SK-N-SH (cell line): ENCODE measurements at regions not wholly inside any gene's neighbourhood (a gene's known extent, or its start where the extent isn't known, plus 50 kb on each side); places are given as distances from the start of the nearest gene placed in this dataset.

Experiments
- CTCF ChIA-PET: fragments of 300-600, 350-600 bp; formaldehyde crosslinking; extraction: SDS; loops from one replicate; lab custom pipeline; 2021; lab: Yijun Ruan, JAX
- POLR2A ChIA-PET: fragments of 350-600 bp; sonication (Branson Sonifier 250); formaldehyde crosslinking; extraction: SDS; loops from one replicate; lab custom pipeline; 2020; ENCODE audit warnings: antibody characterized with exemption, inconsistent platforms; lab: Yijun Ruan, JAX
- DNase-seq: peaks from one replicate; pipeline ENCODE4 v3.0.0; 2012
- H2AFZ ChIP-seq: fragments of 200-600 bp; sonication (generic); 2 replicates; pipeline ENCODE4 v1.8.1; 2016; ENCODE audit warnings: antibody characterized with exemption, mild to moderate bottlenecking, low read depth
- H3F3A ChIP-seq: fragments of 200-600 bp; sonication (generic); replicated peaks from 2 replicates; pipeline ENCODE3; 2016; ENCODE audit warnings: antibody characterized with exemption, mild to moderate bottlenecking; ENCODE audit not compliant: insufficient read depth
- H3K27ac ChIP-seq, 2 experiments: fragments of 200-500 bp in 1 of 2; fragments of 200-600 bp in 1 of 2; sonication (Bioruptor generic) in 1 of 2; sonication (generic), shearing (Covaris generic) in 1 of 2; 2 replicates each; pipeline versions ENCODE4 v1.5.1 to v1.6.1; 2014 to 2016; ENCODE audit warnings: low read depth in 2 of 2, inconsistent platforms in 1 of 2, low read length in 1 of 2, mild to moderate bottlenecking in 1 of 2, mixed read lengths in 1 of 2
- H3K27me3 ChIP-seq: fragments of 200-600 bp; sonication (generic), shearing (Covaris generic); 2 replicates; pipeline ENCODE4 v1.6.1; 2016; ENCODE audit warnings: mixed run types; ENCODE audit not compliant: insufficient read depth
- H3K36me3 ChIP-seq, 2 experiments: fragments of 200-500 bp in 1 of 2; fragments of 200-600 bp in 1 of 2; sonication (Bioruptor generic) in 1 of 2; sonication (generic) in 1 of 2; replicated peaks in 1 of 2; 2 replicates each; pipeline versions ENCODE3 to v1.5.1; 2014 to 2016; ENCODE audit warnings: low read length in 1 of 2, mild to moderate bottlenecking in 1 of 2; ENCODE audit not compliant: insufficient read depth in 2 of 2, control insufficient read depth in 1 of 2
- H3K4me1 ChIP-seq, 2 experiments: fragments of 200-500 bp in 1 of 2; fragments of 200-600 bp in 1 of 2; sonication (Bioruptor generic) in 1 of 2; sonication (generic), shearing (Covaris generic) in 1 of 2; 2 replicates each; pipeline versions ENCODE4 v1.5.1 to v1.6.1; 2014 to 2016; ENCODE audit warnings: low read depth in 1 of 2, low read length in 1 of 2, mixed run types in 1 of 2; ENCODE audit not compliant: insufficient read depth in 2 of 2, control insufficient read depth in 1 of 2
- H3K4me2 ChIP-seq: fragments of 200-600 bp; sonication (generic), shearing (Covaris generic); 2 replicates; pipeline ENCODE4 v1.6.1; 2017; ENCODE audit warnings: mixed run types
- H3K4me3 ChIP-seq, 2 experiments: fragments of 200-500 bp in 1 of 2; fragments of 200-600 bp in 1 of 2; sonication (Bioruptor generic) in 1 of 2; sonication (generic), shearing (Covaris generic) in 1 of 2; 2 replicates each; pipeline versions ENCODE4 v1.5.1 to v1.8.1; 2014 to 2016; ENCODE audit warnings: low read depth in 2 of 2, inconsistent platforms in 1 of 2, low read length in 1 of 2, mild to moderate bottlenecking in 1 of 2, mixed read lengths in 1 of 2, moderate library complexity in 1 of 2
- H3K79me2 ChIP-seq: fragments of 200-600 bp; sonication (generic); 2 replicates; pipeline ENCODE4 v1.8.1; 2017; ENCODE audit warnings: mild to moderate bottlenecking; ENCODE audit not compliant: insufficient read depth
- H3K9ac ChIP-seq: fragments of 200-600 bp; sonication (generic); 2 replicates; pipeline ENCODE4 v1.6.1; 2017; ENCODE audit warnings: mixed run types
- H3K9me2 ChIP-seq: fragments of 200-600 bp; sonication (generic); 2 replicates; pipeline ENCODE4 v1.6.1; 2017; ENCODE audit warnings: mixed run types
- H3K9me3 ChIP-seq: fragments of 200-600 bp; sonication (generic); 2 replicates; pipeline ENCODE4 v1.6.1; 2017; ENCODE audit warnings: mixed run types, mild to moderate bottlenecking, moderate library complexity
- H4K20me1 ChIP-seq: fragments of 200-600 bp; sonication (generic); 2 replicates; pipeline ENCODE4 v1.6.1; 2017; ENCODE audit warnings: mild to moderate bottlenecking, mixed run types; ENCODE audit not compliant: insufficient read depth
- EP300 ChIP-seq, 2 experiments: IDR thresholded peaks; 2 replicates each; pipeline versions ENCODE4 v1.4.0 to v1.6.1; 2012; ENCODE audit warnings: borderline replicate concordance in 1 of 2, low read depth in 1 of 2, low read length in 1 of 2
- FOXM1 ChIP-seq: IDR thresholded peaks from 2 replicates; pipeline ENCODE4 v1.4.0; 2012; ENCODE audit warnings: low read depth, mild to moderate bottlenecking
- IRF3 ChIP-seq: fragments of 150-350 bp; IDR thresholded peaks from 2 replicates; pipeline ENCODE4 v1.6.1; 2016; ENCODE audit warnings: mild to moderate bottlenecking, low read depth, low read length
- JUND ChIP-seq: IDR thresholded peaks from 2 replicates; pipeline ENCODE4 v1.4.0; 2012
- MEF2A ChIP-seq: IDR thresholded peaks from 2 replicates; pipeline ENCODE4 v1.4.0; 2012; ENCODE audit warnings: low read depth, borderline replicate concordance
- MXI1 ChIP-seq: IDR thresholded peaks from 2 replicates; pipeline ENCODE4 v1.6.1; 2012; ENCODE audit warnings: mild to moderate bottlenecking, low read depth, low read length, improper control_type of control experiment
- NRF1 ChIP-seq: IDR thresholded peaks from 2 replicates; pipeline ENCODE4 v1.6.1; 2012; ENCODE audit warnings: low read depth, mild to moderate bottlenecking, low read length
- POLR2AphosphoS5 ChIP-seq: IDR thresholded peaks from 2 replicates; pipeline ENCODE4 v1.6.1; 2012; ENCODE audit warnings: low read depth, low read length
- RAD21 ChIP-seq: IDR thresholded peaks from 2 replicates; pipeline ENCODE4 v1.6.1; 2012; ENCODE audit warnings: mild to moderate bottlenecking, low read length
- RCOR1 ChIP-seq: fragments of 150-350 bp; IDR thresholded peaks from 2 replicates; pipeline ENCODE4 v1.6.1; 2017; ENCODE audit warnings: antibody characterized with exemption, low read length
- REST ChIP-seq: IDR thresholded peaks from 2 replicates; pipeline ENCODE4 v1.6.1; 2012; ENCODE audit warnings: mild to moderate bottlenecking, low read depth, low read length, moderate library complexity
- RXRA ChIP-seq: IDR thresholded peaks from 2 replicates; pipeline ENCODE4 v1.4.0; 2012; ENCODE audit warnings: low read depth, mild to moderate bottlenecking, borderline replicate concordance
- SMC3 ChIP-seq: IDR thresholded peaks from 2 replicates; pipeline ENCODE4 v1.6.1; 2012; ENCODE audit warnings: low read depth, low read length, improper control_type of control experiment
- TAF1 ChIP-seq: IDR thresholded peaks from 2 replicates; pipeline ENCODE4 v1.6.1; 2012; ENCODE audit warnings: low read depth, mild to moderate bottlenecking, low read length, moderate library complexity, borderline replicate concordance
- TCF12 ChIP-seq: IDR thresholded peaks from 2 replicates; pipeline ENCODE4 v1.4.0; 2012
- TEAD4 ChIP-seq: IDR thresholded peaks from 2 replicates; pipeline ENCODE4 v1.4.0; 2012; ENCODE audit warnings: mild to moderate bottlenecking, borderline replicate concordance; ENCODE audit not compliant: insufficient read depth
- USF1 ChIP-seq: IDR thresholded peaks from 2 replicates; pipeline ENCODE4 v1.4.0; 2012; ENCODE audit warnings: low read depth, borderline replicate concordance
- YY1 ChIP-seq: IDR thresholded peaks from 2 replicates; pipeline ENCODE4 v1.4.0; 2012; ENCODE audit warnings: low read depth, mild to moderate bottlenecking
- WGBS: methylation state at CpG from one replicate; pipeline ENCODE4 v1.1.6; 2017; ENCODE audit warnings: low lambda C conversion rate; 5-methylcytosine and 5-hydroxymethylcytosine counted together
- TF ChIP-seq, protein P1 (sequence below): fragments of 150-350 bp; IDR thresholded peaks from 2 replicates; pipeline ENCODE4 v1.6.1; 2017; ENCODE audit warnings: antibody characterized with exemption, low read length, low read depth, borderline replicate concordance
- TF ChIP-seq, protein P2 (sequence below): IDR thresholded peaks from 2 replicates; pipeline ENCODE4; 2012

- TF ChIP-seq REST (no peak), RXRA (no peak), RAD21 (no peak), MXI1 (no peak), POLR2AphosphoS5 (no peak), NRF1 (no peak), JUND (no peak), TCF12 (no peak)
- TF ChIP-seq, protein P1, sequence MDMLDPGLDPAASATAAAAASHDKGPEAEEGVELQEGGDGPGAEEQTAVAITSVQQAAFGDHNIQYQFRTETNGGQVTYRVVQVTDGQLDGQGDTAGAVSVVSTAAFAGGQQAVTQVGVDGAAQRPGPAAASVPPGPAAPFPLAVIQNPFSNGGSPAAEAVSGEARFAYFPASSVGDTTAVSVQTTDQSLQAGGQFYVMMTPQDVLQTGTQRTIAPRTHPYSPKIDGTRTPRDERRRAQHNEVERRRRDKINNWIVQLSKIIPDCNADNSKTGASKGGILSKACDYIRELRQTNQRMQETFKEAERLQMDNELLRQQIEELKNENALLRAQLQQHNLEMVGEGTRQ, result no peak
- TF ChIP-seq, protein P2, sequence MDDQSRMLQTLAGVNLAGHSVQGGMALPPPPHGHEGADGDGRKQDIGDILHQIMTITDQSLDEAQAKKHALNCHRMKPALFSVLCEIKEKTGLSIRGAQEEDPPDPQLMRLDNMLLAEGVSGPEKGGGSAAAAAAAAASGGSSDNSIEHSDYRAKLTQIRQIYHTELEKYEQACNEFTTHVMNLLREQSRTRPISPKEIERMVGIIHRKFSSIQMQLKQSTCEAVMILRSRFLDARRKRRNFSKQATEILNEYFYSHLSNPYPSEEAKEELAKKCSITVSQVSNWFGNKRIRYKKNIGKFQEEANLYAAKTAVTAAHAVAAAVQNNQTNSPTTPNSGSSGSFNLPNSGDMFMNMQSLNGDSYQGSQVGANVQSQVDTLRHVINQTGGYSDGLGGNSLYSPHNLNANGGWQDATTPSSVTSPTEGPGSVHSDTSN, result no peak
- ChIA-PET CTCF (no interaction called here), POLR2A (no interaction called here)
Observed at GRCh38 chr7:68556537-68556936, 1041.7 kb upstream of the AUTS2 start.

DNA sequence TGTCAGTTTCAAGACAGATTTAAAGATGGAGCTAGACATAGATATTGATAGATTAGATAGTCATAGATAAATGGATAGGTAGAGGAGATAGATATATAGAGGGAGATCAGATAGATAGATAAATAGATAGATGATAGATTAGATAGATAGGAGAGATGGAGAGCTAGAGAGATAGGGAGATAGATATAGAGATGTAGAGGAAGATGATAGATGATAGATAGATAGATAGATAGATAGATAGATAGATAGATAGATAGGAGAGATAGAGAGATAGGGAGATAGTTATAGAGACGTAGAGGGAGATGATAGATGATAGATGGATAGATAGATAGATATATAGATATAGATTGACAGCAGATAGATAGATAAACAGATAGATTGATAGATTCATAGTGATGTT lies 1038.8 kb upstream of the AUTS2 start:
- no peaks in the 10 kb centered on the region for H3K36me3 ChIP-seq
- H3F3A ChIP-seq, result no peaks in the 10 kb centered on the region
- H3K4me3 ChIP-seq, result no peak overlapping the region
- CTCF ChIA-PET, result interaction anchor here (0.8 kb wide), 1 partner anchor 240 kb away, joined by 3 read pairs; no protein-coding TSS in a partner anchor
- no peak overlapping the region for H3K27ac ChIP-seq
- H3K9me2 ChIP-seq, result no peaks in the 10 kb centered on the region
- H3K9me3 ChIP-seq, result no peaks in the 10 kb centered on the region
- no peak overlapping the region for H3K4me2 ChIP-seq
- POLR2A ChIA-PET, result no interaction called here
- no peak overlapping the region for H3K9ac ChIP-seq
- no peak overlapping the region for H2AFZ ChIP-seq
- no peaks in the 10 kb centered on the region; a peak in 1 of 4 replicates for H3K4me1 ChIP-seq
- no peak for DNase-seq
- no peaks in the 10 kb centered on the region for H4K20me1 ChIP-seq
- 65% methylated on average over 1 of the region's 1 CpG for WGBS
- no peaks in the 10 kb centered on the region for H3K79me2 ChIP-seq
- H3K27me3 ChIP-seq, result no peaks in the 10 kb centered on the region
- no peak for TF ChIP-seq EP300 (IDR thresholded peaks at IDR 0.05; ENCODE audit: borderline replicate concordance in 1 of 2, low read depth in 1 of 2, low read length in 1 of 2)
- no peak for TF ChIP-seq TAF1
- no peak for TF ChIP-seq USF1
- TF ChIP-seq RCOR1, result no peak
- TF ChIP-seq FOXM1, result no peak
- TF ChIP-seq SMC3, result no peak
- no peak for TF ChIP-seq IRF3
- no peak for TF ChIP-seq MEF2A
- TF ChIP-seq TEAD4, result no peak
- TF ChIP-seq RAD21, result no peak
- no peak for TF ChIP-seq YY1

More at GRCh38 chr7:68556537-68556936, 1041.7 kb upstream of the AUTS2 start:
- Histone ChIP-seq H3K9me2 (no peaks in the 10 kb centered on the region), H3K4me2 (no peak overlapping the region), H3K36me3 (no peaks in the 10 kb centered on the region), H4K20me1 (no peaks in the 10 kb centered on the region), H3K27me3 (no peaks in the 10 kb centered on the region), H3K79me2 (no peaks in the 10 kb centered on the region), H3K4me3 (no peak overlapping the region), H3K4me1 (no peaks in the 10 kb centered on the region), H2AFZ (no peak overlapping the region), H3K9me3 (no peaks in the 10 kb centered on the region), H3F3A (no peaks in the 10 kb centered on the region), H3K27ac (no peak overlapping the region), H3K9ac (no peak overlapping the region)
- WGBS, result 62% methylated on average over 3 of the region's 3 CpGs
- no peak for DNase-seq
